ENCODE measurements at regions not wholly inside any gene's neighbourhood (a gene's known extent, or its start where the extent isn't known, plus 50 kb on each side); places are given as distances from the start of the nearest gene placed in this dataset.

DNA sequence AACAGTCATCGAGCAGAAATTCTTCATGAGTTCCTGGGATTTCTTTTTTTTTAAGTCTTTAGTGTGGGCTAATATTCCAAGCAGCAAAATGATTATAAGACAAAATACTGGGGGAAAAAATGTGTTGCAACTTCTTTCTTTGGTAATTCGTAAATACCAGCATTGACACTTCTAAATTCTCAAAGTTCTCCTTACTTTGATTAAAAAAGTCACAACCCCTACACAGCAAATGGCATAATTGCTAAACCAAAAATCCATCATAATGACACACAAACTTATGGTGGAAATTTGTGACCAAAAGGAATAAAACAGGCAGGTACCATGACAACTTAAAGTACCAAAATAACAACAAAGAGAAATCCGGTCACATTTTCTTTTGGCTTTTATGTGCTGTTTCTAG lies 585.2 kb upstream of the PKN2 start:
- TF ChIP-seq, protein P1, sequence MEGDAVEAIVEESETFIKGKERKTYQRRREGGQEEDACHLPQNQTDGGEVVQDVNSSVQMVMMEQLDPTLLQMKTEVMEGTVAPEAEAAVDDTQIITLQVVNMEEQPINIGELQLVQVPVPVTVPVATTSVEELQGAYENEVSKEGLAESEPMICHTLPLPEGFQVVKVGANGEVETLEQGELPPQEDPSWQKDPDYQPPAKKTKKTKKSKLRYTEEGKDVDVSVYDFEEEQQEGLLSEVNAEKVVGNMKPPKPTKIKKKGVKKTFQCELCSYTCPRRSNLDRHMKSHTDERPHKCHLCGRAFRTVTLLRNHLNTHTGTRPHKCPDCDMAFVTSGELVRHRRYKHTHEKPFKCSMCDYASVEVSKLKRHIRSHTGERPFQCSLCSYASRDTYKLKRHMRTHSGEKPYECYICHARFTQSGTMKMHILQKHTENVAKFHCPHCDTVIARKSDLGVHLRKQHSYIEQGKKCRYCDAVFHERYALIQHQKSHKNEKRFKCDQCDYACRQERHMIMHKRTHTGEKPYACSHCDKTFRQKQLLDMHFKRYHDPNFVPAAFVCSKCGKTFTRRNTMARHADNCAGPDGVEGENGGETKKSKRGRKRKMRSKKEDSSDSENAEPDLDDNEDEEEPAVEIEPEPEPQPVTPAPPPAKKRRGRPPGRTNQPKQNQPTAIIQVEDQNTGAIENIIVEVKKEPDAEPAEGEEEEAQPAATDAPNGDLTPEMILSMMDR (IDR thresholded peaks at IDR 0.05), result no peak
- TF ChIP-seq ZFX (IDR thresholded peaks at IDR 0.05; ENCODE audit: borderline replicate concordance), result no peak
